ENCODE measurements at regions not wholly inside any gene's neighbourhood (a gene's known extent, or its start where the extent isn't known, plus 50 kb on each side); places are given as distances from the start of the nearest gene placed in this dataset.
A peak's percentile ranks its signal among the peaks of the same experiment; 100 is the strongest.

GRCh38 chr5:164966611-164967010 is 1461.2 kb downstream of the MAT2B start:
- no CpG with 5 or more reads among the region's 4 CpGs for WGBS (ENCODE audit: insufficient coverage, low lambda C conversion rate)
- H3K9me3 ChIP-seq (ENCODE audit: control insufficient read depth, low read depth, low read length) = no peaks in the 10 kb centered on the region
- H3K27ac ChIP-seq (ENCODE audit: low read length) = no peak overlapping the region
- no peak for DNase-seq
- H3K27me3 ChIP-seq (ENCODE audit: control insufficient read depth, insufficient read depth, low read length) = no peaks in the 10 kb centered on the region
- no peak overlapping the region for H3K4me3 ChIP-seq (ENCODE audit: low read length)
- H3K36me3 ChIP-seq (ENCODE audit: control insufficient read depth, insufficient read depth, low read length) = no peaks in the 10 kb centered on the region
- H3K4me1 ChIP-seq (ENCODE audit: control insufficient read depth, insufficient read depth, low read length) = no peaks in the 10 kb centered on the region

GRCh38 chr5:164967354-164967753 is 1461.9 kb downstream of the MAT2B start:
- DNase-seq = no peak
- Histone ChIP-seq H3K27ac (ENCODE audit: low read length) (no peak overlapping the region), H3K27me3 (ENCODE audit: control insufficient read depth, insufficient read depth, low read length) (no peaks in the 10 kb centered on the region), H3K4me3 (ENCODE audit: low read length) (no peak overlapping the region), H3K9me3 (ENCODE audit: control insufficient read depth, low read depth, low read length) (no peaks in the 10 kb centered on the region), H3K4me1 (ENCODE audit: control insufficient read depth, insufficient read depth, low read length) (no peaks in the 10 kb centered on the region), H3K36me3 (ENCODE audit: control insufficient read depth, insufficient read depth, low read length) (no peaks in the 10 kb centered on the region)
- WGBS (ENCODE audit: insufficient coverage, low lambda C conversion rate) = no CpG with 5 or more reads among the region's 1 CpG

- peaks cover 2% of the 10 kb centered on the region for H3K9me3 ChIP-seq (ENCODE audit: control insufficient read depth, low read depth, low read length)
- H3K27me3 ChIP-seq (ENCODE audit: control insufficient read depth, insufficient read depth, low read length) = no peaks in the 10 kb centered on the region
- no CpG with 5 or more reads among the region's 1 CpG for WGBS (ENCODE audit: insufficient coverage, low lambda C conversion rate)
- H3K36me3 ChIP-seq (ENCODE audit: control insufficient read depth, insufficient read depth, low read length) = no peaks in the 10 kb centered on the region
- no peaks in the 10 kb centered on the region for H3K4me1 ChIP-seq (ENCODE audit: control insufficient read depth, insufficient read depth, low read length)
- no peak overlapping the region for H3K4me3 ChIP-seq (ENCODE audit: low read length)
- DNase-seq = no peak
- no peak overlapping the region for H3K27ac ChIP-seq (ENCODE audit: low read length)
Observed at GRCh38 chr5:164972973-164973372, 1467.6 kb downstream of the MAT2B start.

GRCh38 chr5:164975986-164976385 is 1470.6 kb downstream of the MAT2B start:
- Histone ChIP-seq H3K4me1 (ENCODE audit: control insufficient read depth, insufficient read depth, low read length) (no peaks in the 10 kb centered on the region), H3K27me3 (ENCODE audit: control insufficient read depth, insufficient read depth, low read length) (no peaks in the 10 kb centered on the region), H3K36me3 (ENCODE audit: control insufficient read depth, insufficient read depth, low read length) (no peaks in the 10 kb centered on the region), H3K9me3 (ENCODE audit: control insufficient read depth, low read depth, low read length) (peaks cover 4% of the 10 kb centered on the region), H3K27ac (ENCODE audit: low read length) (no peak overlapping the region), H3K4me3 (ENCODE audit: low read length) (no peak overlapping the region)
- no peak for DNase-seq
- WGBS (ENCODE audit: insufficient coverage, low lambda C conversion rate) = no CpG with 5 or more reads among the region's 2 CpGs

- no peak for DNase-seq
- H3K27ac ChIP-seq (ENCODE audit: low read length) = no peak overlapping the region
- H3K27me3 ChIP-seq (ENCODE audit: control insufficient read depth, insufficient read depth, low read length) = no peaks in the 10 kb centered on the region
- H3K9me3 ChIP-seq (ENCODE audit: control insufficient read depth, low read depth, low read length) = peaks cover 4% of the 10 kb centered on the region
- WGBS (ENCODE audit: insufficient coverage, low lambda C conversion rate) = 100% methylated on average over 2 of the region's 2 CpGs
- H3K4me1 ChIP-seq (ENCODE audit: control insufficient read depth, insufficient read depth, low read length) = no peaks in the 10 kb centered on the region
- no peak overlapping the region for H3K4me3 ChIP-seq (ENCODE audit: low read length)
- no peaks in the 10 kb centered on the region for H3K36me3 ChIP-seq (ENCODE audit: control insufficient read depth, insufficient read depth, low read length)
Observed at GRCh38 chr5:164980480-164980879, 1475.1 kb downstream of the MAT2B start.

GRCh38 chr5:164998142-164998541 is 1492.7 kb downstream of the MAT2B start:
- peaks cover 3% of the 10 kb centered on the region for H3K4me1 ChIP-seq (ENCODE audit: control insufficient read depth, insufficient read depth, low read length)
- no peak overlapping the region for H3K27ac ChIP-seq (ENCODE audit: low read length)
- no peak overlapping the region for H3K4me3 ChIP-seq (ENCODE audit: low read length)
- H3K36me3 ChIP-seq (ENCODE audit: control insufficient read depth, insufficient read depth, low read length) = no peaks in the 10 kb centered on the region
- no peaks in the 10 kb centered on the region for H3K9me3 ChIP-seq (ENCODE audit: control insufficient read depth, low read depth, low read length)
- H3K27me3 ChIP-seq (ENCODE audit: control insufficient read depth, insufficient read depth, low read length) = no peaks in the 10 kb centered on the region
- no peak for DNase-seq

- DNase-seq = peak; percentile 11 to 54
Observed at GRCh38 chr5:164998590-164998989, 1493.2 kb downstream of the MAT2B start.

GRCh38 chr5:165000479-165001190 is 1495.2 kb downstream of the MAT2B start:
- H3K4me3 ChIP-seq (ENCODE audit: low read length) = no peak overlapping the region
- 80% methylated on average over 1 of the region's 5 CpGs for WGBS (ENCODE audit: insufficient coverage, low lambda C conversion rate)
- H3K4me1 ChIP-seq (ENCODE audit: control insufficient read depth, insufficient read depth, low read length) = peaks cover 3% of the 10 kb centered on the region
- no peaks in the 10 kb centered on the region for H3K9me3 ChIP-seq (ENCODE audit: control insufficient read depth, low read depth, low read length)
- no peaks in the 10 kb centered on the region for H3K36me3 ChIP-seq (ENCODE audit: control insufficient read depth, insufficient read depth, low read length)
- no peaks in the 10 kb centered on the region for H3K27me3 ChIP-seq (ENCODE audit: control insufficient read depth, insufficient read depth, low read length)
- DNase-seq = no peak
- no peak overlapping the region for H3K27ac ChIP-seq (ENCODE audit: low read length)

More at GRCh38 chr5:164998590-164998989, 1493.2 kb downstream of the MAT2B start:
- Histone ChIP-seq H3K27ac (ENCODE audit: low read length) (no peak overlapping the region), H3K9me3 (ENCODE audit: control insufficient read depth, low read depth, low read length) (no peaks in the 10 kb centered on the region), H3K4me1 (ENCODE audit: control insufficient read depth, insufficient read depth, low read length) (peaks cover 3% of the 10 kb centered on the region), H3K27me3 (ENCODE audit: control insufficient read depth, insufficient read depth, low read length) (no peaks in the 10 kb centered on the region), H3K4me3 (ENCODE audit: low read length) (no peak overlapping the region), H3K36me3 (ENCODE audit: control insufficient read depth, insufficient read depth, low read length) (no peaks in the 10 kb centered on the region)
- WGBS (ENCODE audit: insufficient coverage, low lambda C conversion rate) = 39% methylated on average over 2 of the region's 7 CpGs

GRCh38 chr5:165003283-165003682 is 1497.9 kb downstream of the MAT2B start:
- Histone ChIP-seq H3K27ac (ENCODE audit: low read length) (no peak overlapping the region), H3K9me3 (ENCODE audit: control insufficient read depth, low read depth, low read length) (no peaks in the 10 kb centered on the region), H3K4me3 (ENCODE audit: low read length) (no peak overlapping the region), H3K27me3 (ENCODE audit: control insufficient read depth, insufficient read depth, low read length) (no peaks in the 10 kb centered on the region), H3K36me3 (ENCODE audit: control insufficient read depth, insufficient read depth, low read length) (no peaks in the 10 kb centered on the region), H3K4me1 (ENCODE audit: control insufficient read depth, insufficient read depth, low read length) (peaks cover 1% of the 10 kb centered on the region)
- peak in 1 of 2 donors; percentile 42 for DNase-seq
- 50% methylated on average over 2 of the region's 3 CpGs for WGBS (ENCODE audit: insufficient coverage, low lambda C conversion rate)

GRCh38 chr5:165004175-165004574 is 1498.8 kb downstream of the MAT2B start:
- Histone ChIP-seq H3K4me3 (ENCODE audit: low read length) (no peak overlapping the region), H3K36me3 (ENCODE audit: control insufficient read depth, insufficient read depth, low read length) (no peaks in the 10 kb centered on the region), H3K4me1 (ENCODE audit: control insufficient read depth, insufficient read depth, low read length) (no peaks in the 10 kb centered on the region), H3K27me3 (ENCODE audit: control insufficient read depth, insufficient read depth, low read length) (no peaks in the 10 kb centered on the region), H3K9me3 (ENCODE audit: control insufficient read depth, low read depth, low read length) (no peaks in the 10 kb centered on the region), H3K27ac (ENCODE audit: low read length) (no peak overlapping the region)
- 93% methylated on average over 2 of the region's 2 CpGs for WGBS (ENCODE audit: insufficient coverage, low lambda C conversion rate)
- DNase-seq = no peak

- DNase-seq = no peak
- H3K4me1 ChIP-seq (ENCODE audit: control insufficient read depth, insufficient read depth, low read length) = no peaks in the 10 kb centered on the region
- whole genome bisulfite sequencing (ENCODE audit: insufficient coverage, low lambda C conversion rate) = 82% methylated on average over 2 of the region's 5 CpGs
- no peaks in the 10 kb centered on the region for H3K9me3 ChIP-seq (ENCODE audit: control insufficient read depth, low read depth, low read length)
- no peak overlapping the region for H3K4me3 ChIP-seq (ENCODE audit: low read length)
- H3K27me3 ChIP-seq (ENCODE audit: control insufficient read depth, insufficient read depth, low read length) = no peaks in the 10 kb centered on the region
- H3K27ac ChIP-seq (ENCODE audit: low read length) = no peak overlapping the region
- no peaks in the 10 kb centered on the region for H3K36me3 ChIP-seq (ENCODE audit: control insufficient read depth, insufficient read depth, low read length)
Observed at GRCh38 chr5:165014439-165014838, 1509.0 kb downstream of the MAT2B start.
